ENCODE measurements at regions not wholly inside any gene's neighbourhood (a gene's known extent, or its start where the extent isn't known, plus 50 kb on each side); places are given as distances from the start of the nearest gene placed in this dataset.

- Histone ChIP-seq H2AFZ (ENCODE audit: low read depth, low read length) (no peak overlapping the region), H4K20me1 (ENCODE audit: insufficient read depth, low read length) (no peaks in the 10 kb centered on the region), H3K9me3 (ENCODE audit: insufficient read depth, low read depth, low read length) (no peaks in the 10 kb centered on the region), H3K9ac (ENCODE audit: low read length) (no peak overlapping the region), H3K27me3 (ENCODE audit: insufficient read depth, low read length) (no peaks in the 10 kb centered on the region), H3K36me3 (ENCODE audit: insufficient read depth, low read length) (no peaks in the 10 kb centered on the region), H3K4me3 (ENCODE audit: insufficient read depth, low read depth, low read length) (no peak overlapping the region), H3K4me1 (ENCODE audit: insufficient read depth, low read length) (no peaks in the 10 kb centered on the region), H3K27ac (ENCODE audit: low read depth, low read length) (no peak overlapping the region), H3K4me2 (ENCODE audit: low read length) (no peak overlapping the region), H3K79me2 (ENCODE audit: insufficient read depth, low read length) (no peaks in the 10 kb centered on the region)
- no peak for FAIRE-seq
- Mint-ChIP-seq H3K27me3 (ENCODE audit: low read depth, unreplicated experiment) (peaks cover 14% of the 10 kb centered on the region), H3K4me3 (ENCODE audit: unreplicated experiment) (peak overlapping the region; percentile 23), H3K9me3 (ENCODE audit: unreplicated experiment) (peaks cover 2% of the 10 kb centered on the region), H3K36me3 (ENCODE audit: low read depth, unreplicated experiment) (no peaks in the 10 kb centered on the region), H3K4me1 (ENCODE audit: low read depth, unreplicated experiment) (peaks cover 1% of the 10 kb centered on the region), H3K27ac (ENCODE audit: unreplicated experiment) (no peak overlapping the region)
- TF ChIP-seq CTCF (IDR thresholded peaks at IDR 0.05; ENCODE audit: insufficient read depth, low read depth, low read length) (no peak), EZH2 (IDR thresholded peaks at IDR 0.05; ENCODE audit: insufficient read depth, low read length) (no peak)
- DNase-seq (ENCODE audit: low read depth), result no peak
These were observed 261.2 kb downstream of the PTPRU start for GRCh38 chr1:29497395-29498125.

- Histone ChIP-seq H3K27me3 (ENCODE audit: insufficient read depth, low read length) (no peaks in the 10 kb centered on the region), H3K4me3 (ENCODE audit: insufficient read depth, low read depth, low read length) (no peak overlapping the region), H2AFZ (ENCODE audit: low read depth, low read length) (no peak overlapping the region), H3K9ac (ENCODE audit: low read length) (no peak overlapping the region), H3K27ac (ENCODE audit: low read depth, low read length) (no peak overlapping the region), H3K4me2 (ENCODE audit: low read length) (no peak overlapping the region), H3K9me3 (ENCODE audit: insufficient read depth, low read depth, low read length) (no peaks in the 10 kb centered on the region), H4K20me1 (ENCODE audit: insufficient read depth, low read length) (no peaks in the 10 kb centered on the region), H3K36me3 (ENCODE audit: insufficient read depth, low read length) (no peaks in the 10 kb centered on the region), H3K79me2 (ENCODE audit: insufficient read depth, low read length) (no peaks in the 10 kb centered on the region), H3K4me1 (ENCODE audit: insufficient read depth, low read length) (no peaks in the 10 kb centered on the region)
- H3K36me3 Mint-ChIP-seq (ENCODE audit: low read depth, unreplicated experiment), result no peaks in the 10 kb centered on the region
- peaks cover 14% of the 10 kb centered on the region for H3K27me3 Mint-ChIP-seq (ENCODE audit: low read depth, unreplicated experiment)
- no peak overlapping the region for H3K27ac Mint-ChIP-seq (ENCODE audit: unreplicated experiment)
- H3K4me3 Mint-ChIP-seq (ENCODE audit: unreplicated experiment), result no peak overlapping the region
- H3K4me1 Mint-ChIP-seq (ENCODE audit: low read depth, unreplicated experiment), result peaks cover 1% of the 10 kb centered on the region
- TF ChIP-seq CTCF (IDR thresholded peaks at IDR 0.05; ENCODE audit: insufficient read depth, low read depth, low read length) (no peak), EZH2 (IDR thresholded peaks at IDR 0.05; ENCODE audit: insufficient read depth, low read length) (no peak)
- H3K9me3 Mint-ChIP-seq (ENCODE audit: unreplicated experiment), result peaks cover 2% of the 10 kb centered on the region
- FAIRE-seq, result no peak
- DNase-seq (ENCODE audit: low read depth), result no peak
These were observed 260.4 kb downstream of the PTPRU start for GRCh38 chr1:29496701-29497100.

GRCh38 chr1:29490204-29490934 is 254.0 kb downstream of the PTPRU start:
- Mint-ChIP-seq H3K27me3 (ENCODE audit: low read depth, unreplicated experiment) (peaks cover 30% of the 10 kb centered on the region), H3K4me1 (ENCODE audit: low read depth, unreplicated experiment) (no peaks in the 10 kb centered on the region), H3K9me3 (ENCODE audit: unreplicated experiment) (peaks cover 2% of the 10 kb centered on the region), H3K36me3 (ENCODE audit: low read depth, unreplicated experiment) (no peaks in the 10 kb centered on the region), H3K4me3 (ENCODE audit: unreplicated experiment) (no peak overlapping the region), H3K27ac (ENCODE audit: unreplicated experiment) (no peak overlapping the region)
- no peak overlapping the region for H3K9ac ChIP-seq (ENCODE audit: low read length)
- H3K36me3 ChIP-seq (ENCODE audit: insufficient read depth, low read length), result no peaks in the 10 kb centered on the region
- TF ChIP-seq EZH2 (IDR thresholded peaks at IDR 0.05; ENCODE audit: insufficient read depth, low read length), result no peak
- no peak for TF ChIP-seq CTCF (IDR thresholded peaks at IDR 0.05; ENCODE audit: insufficient read depth, low read depth, low read length)
- no peak overlapping the region for H3K4me3 ChIP-seq (ENCODE audit: insufficient read depth, low read depth, low read length)
- H3K9me3 ChIP-seq (ENCODE audit: insufficient read depth, low read depth, low read length), result no peaks in the 10 kb centered on the region
- no peak overlapping the region for H3K27ac ChIP-seq (ENCODE audit: low read depth, low read length)
- H3K79me2 ChIP-seq (ENCODE audit: insufficient read depth, low read length), result no peaks in the 10 kb centered on the region
- H4K20me1 ChIP-seq (ENCODE audit: insufficient read depth, low read length), result no peaks in the 10 kb centered on the region
- no peaks in the 10 kb centered on the region for H3K4me1 ChIP-seq (ENCODE audit: insufficient read depth, low read length)
- H3K4me2 ChIP-seq (ENCODE audit: low read length), result no peak overlapping the region
- no peak overlapping the region for H2AFZ ChIP-seq (ENCODE audit: low read depth, low read length)
- no peaks in the 10 kb centered on the region for H3K27me3 ChIP-seq (ENCODE audit: insufficient read depth, low read length)
- DNase-seq (ENCODE audit: low read depth), result no peak
- no peak for FAIRE-seq
